HL-60 (cell line): ENCODE measurements at regions not wholly inside any gene's neighbourhood (a gene's known extent, or its start where the extent isn't known, plus 50 kb on each side); places are given as distances from the start of the nearest gene placed in this dataset.

Experiments used
- CTCF ChIP-seq: IDR thresholded peaks from one replicate; pipeline ENCODE4 v1.5.1; 2011; ENCODE audit warnings: low read length, control low read depth, inconsistent platforms; ENCODE audit not compliant: insufficient read depth
- GABPA ChIP-seq: IDR thresholded peaks from 2 replicates; pipeline ENCODE4 v1.6.1; 2012; ENCODE audit warnings: low read depth
- POLR2AphosphoS5 ChIP-seq: IDR thresholded peaks from 2 replicates; pipeline ENCODE4 v1.6.1; 2012; ENCODE audit warnings: low read depth
- TF ChIP-seq, protein P1 (sequence below): IDR thresholded peaks from 2 replicates; pipeline ENCODE4 v1.6.1; 2012; ENCODE audit warnings: low read depth; ENCODE audit not compliant: insufficient replicate concordance

- TF ChIP-seq, protein P1, sequence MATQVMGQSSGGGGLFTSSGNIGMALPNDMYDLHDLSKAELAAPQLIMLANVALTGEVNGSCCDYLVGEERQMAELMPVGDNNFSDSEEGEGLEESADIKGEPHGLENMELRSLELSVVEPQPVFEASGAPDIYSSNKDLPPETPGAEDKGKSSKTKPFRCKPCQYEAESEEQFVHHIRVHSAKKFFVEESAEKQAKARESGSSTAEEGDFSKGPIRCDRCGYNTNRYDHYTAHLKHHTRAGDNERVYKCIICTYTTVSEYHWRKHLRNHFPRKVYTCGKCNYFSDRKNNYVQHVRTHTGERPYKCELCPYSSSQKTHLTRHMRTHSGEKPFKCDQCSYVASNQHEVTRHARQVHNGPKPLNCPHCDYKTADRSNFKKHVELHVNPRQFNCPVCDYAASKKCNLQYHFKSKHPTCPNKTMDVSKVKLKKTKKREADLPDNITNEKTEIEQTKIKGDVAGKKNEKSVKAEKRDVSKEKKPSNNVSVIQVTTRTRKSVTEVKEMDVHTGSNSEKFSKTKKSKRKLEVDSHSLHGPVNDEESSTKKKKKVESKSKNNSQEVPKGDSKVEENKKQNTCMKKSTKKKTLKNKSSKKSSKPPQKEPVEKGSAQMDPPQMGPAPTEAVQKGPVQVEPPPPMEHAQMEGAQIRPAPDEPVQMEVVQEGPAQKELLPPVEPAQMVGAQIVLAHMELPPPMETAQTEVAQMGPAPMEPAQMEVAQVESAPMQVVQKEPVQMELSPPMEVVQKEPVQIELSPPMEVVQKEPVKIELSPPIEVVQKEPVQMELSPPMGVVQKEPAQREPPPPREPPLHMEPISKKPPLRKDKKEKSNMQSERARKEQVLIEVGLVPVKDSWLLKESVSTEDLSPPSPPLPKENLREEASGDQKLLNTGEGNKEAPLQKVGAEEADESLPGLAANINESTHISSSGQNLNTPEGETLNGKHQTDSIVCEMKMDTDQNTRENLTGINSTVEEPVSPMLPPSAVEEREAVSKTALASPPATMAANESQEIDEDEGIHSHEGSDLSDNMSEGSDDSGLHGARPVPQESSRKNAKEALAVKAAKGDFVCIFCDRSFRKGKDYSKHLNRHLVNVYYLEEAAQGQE: no peak
- TF ChIP-seq CTCF: no peak
- no peak for TF ChIP-seq GABPA
- TF ChIP-seq POLR2AphosphoS5: no peak
Measured at GRCh38 chr9:115413766-115414382, 295.9 kb upstream of the TNC start.
